ENCODE measurements at regions not wholly inside any gene's neighbourhood (a gene's known extent, or its start where the extent isn't known, plus 50 kb on each side); places are given as distances from the start of the nearest gene placed in this dataset.
"Not testable (repeated sequence)": the region's sequence is repeated elsewhere in the genome, so short reads cannot be mapped to it uniquely, and the experiment has no call there.

DNA sequence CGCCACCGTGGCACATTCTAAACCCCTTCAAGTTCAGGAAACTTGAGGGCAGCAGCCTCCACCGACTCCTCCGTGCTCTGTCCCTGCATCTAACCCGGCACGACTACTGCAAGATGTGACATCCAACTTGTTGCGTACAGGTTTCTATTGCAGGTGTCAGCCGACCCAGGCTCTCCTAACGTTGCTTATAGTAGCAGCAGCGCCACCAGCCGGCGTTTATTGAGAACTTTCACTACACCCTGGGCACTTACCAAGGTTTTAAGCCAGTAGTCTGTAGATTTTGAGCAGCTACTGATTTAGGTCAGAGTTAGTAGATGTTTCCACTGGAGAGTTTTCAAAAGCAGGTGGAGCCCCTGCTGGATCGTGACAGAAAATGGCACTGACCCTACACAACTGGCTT is 200.6 kb upstream of the PRKX start:
- H3K27me3 ChIP-seq; H3K4me3 ChIP-seq; H3K27ac ChIP-seq (replicated peaks in 1 of 4); H3K9me3 ChIP-seq; H3K36me3 ChIP-seq; H3K4me1 ChIP-seq; DNase-seq (ENCODE audit: extremely low spot score); intact Hi-C loops (cut with DNase I): not testable (repeated sequence)
- no CpG with 5 or more reads among the region's 13 CpGs for WGBS

DNA sequence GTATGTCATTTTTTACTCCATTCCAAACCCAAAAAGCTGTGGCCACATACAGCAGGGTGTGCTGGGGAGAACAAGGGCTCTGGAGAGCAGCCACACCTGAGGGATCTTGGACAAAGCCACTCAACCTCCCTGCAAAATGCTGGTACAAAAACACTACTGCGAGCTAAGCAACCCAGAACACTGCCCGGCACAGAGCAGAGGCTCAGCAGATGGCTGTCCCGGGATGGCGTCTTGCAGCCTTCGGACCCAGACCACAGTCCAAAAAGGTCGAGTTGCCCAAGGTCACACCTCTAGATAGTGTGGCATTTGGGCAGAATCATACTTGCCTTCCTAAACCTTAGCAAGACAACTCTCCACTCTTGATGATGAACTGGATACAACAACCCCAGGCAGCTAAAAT is 197.6 kb upstream of the PRKX start:
- DNase-seq (ENCODE audit: extremely low spot score); H3K9me3 ChIP-seq; H3K4me1 ChIP-seq; H3K27me3 ChIP-seq; H3K27ac ChIP-seq (replicated peaks in 1 of 4); H3K36me3 ChIP-seq; H3K4me3 ChIP-seq; intact Hi-C loops (cut with DNase I): not testable (repeated sequence)
- no CpG with 5 or more reads among the region's 6 CpGs for WGBS

DNA sequence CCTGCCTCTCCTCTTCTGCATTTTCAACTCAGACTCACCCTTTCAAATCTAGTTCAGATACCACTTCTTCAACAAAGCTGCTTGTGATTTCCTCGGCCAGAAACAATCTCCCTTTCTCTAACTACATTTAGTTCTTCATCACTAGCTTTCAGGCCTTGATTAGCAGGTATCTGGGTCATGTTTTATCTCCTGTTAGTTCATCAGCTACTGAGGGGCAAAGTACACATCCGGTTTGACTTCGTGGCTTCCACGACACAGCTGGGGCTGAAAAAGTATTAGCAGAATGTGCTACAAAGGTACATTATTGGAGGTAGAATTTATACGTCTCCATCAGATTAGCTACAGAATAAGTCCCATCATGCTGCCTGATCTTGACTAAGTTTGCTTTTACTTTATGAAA is 197.2 kb upstream of the PRKX start:
- DNase-seq (ENCODE audit: extremely low spot score); H3K27ac ChIP-seq (replicated peaks in 1 of 4); H3K9me3 ChIP-seq; H3K4me3 ChIP-seq; H3K4me1 ChIP-seq; intact Hi-C loops (cut with DNase I); H3K36me3 ChIP-seq; H3K27me3 ChIP-seq: not testable (repeated sequence)
- no CpG with 5 or more reads among the region's 5 CpGs for WGBS

DNA sequence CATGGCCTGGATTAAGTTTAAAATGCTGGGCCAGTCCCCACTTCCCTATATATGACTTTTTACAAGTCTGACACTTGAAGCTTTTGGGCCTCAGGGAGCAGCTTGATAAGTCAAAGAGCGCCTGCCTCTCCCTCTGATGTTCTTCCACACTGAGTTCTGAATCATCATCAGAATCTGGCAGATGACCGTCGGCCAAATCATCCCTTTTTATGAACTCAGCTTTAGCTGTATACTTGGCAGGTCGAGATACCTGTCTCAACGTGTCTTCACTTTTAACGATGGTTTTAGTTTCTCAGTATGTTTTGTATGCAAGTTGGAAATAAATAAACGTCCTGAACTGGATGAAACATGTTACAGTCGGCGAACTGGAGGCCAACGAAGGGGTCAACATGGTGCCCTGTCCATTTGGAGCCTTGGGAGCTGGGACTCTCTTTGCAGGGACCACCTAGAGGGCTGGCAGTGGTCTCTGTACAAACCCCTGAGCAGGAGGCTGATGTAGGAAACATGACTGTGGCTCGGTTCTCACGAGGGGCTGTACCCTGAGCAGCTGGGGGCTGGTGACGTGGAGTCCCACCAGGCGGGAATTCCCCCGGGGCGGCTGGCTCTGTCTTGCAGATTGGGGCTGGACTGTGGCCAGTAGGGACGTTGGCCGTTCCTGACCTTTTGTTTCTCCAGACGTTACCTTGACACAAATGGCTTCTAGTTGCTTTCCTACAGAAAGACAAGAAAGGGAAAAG is 192.2 kb upstream of the PRKX start:
- H3K9me3 ChIP-seq; H3K4me3 ChIP-seq; H3K27ac ChIP-seq (replicated peaks in 1 of 4); H3K36me3 ChIP-seq; DNase-seq (ENCODE audit: extremely low spot score); intact Hi-C loops (cut with DNase I); H3K4me1 ChIP-seq; H3K27me3 ChIP-seq: not testable (repeated sequence)
- no CpG with 5 or more reads among the region's 19 CpGs for WGBS

DNA sequence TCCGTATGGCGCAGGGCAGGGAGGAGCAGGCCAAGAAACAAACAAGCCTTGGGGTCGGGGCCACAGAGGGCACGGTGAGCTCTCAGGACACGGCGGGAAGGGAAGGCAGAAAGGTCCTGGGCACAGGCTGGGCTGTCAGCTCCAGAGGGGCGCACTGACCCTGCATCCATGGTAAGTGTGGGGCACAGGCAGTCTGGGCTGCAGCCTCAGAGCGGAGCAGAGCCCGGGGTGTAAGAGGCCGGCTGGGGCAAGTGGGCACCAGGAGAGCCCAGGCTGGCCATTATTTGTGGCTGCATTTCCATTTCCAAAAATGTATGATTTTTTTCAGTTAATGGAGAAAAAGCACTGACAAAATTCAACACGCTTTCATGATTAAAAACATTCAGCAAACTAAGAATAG is 188.8 kb upstream of the PRKX start:
- DNase-seq (ENCODE audit: extremely low spot score); H3K4me1 ChIP-seq; H3K27me3 ChIP-seq; H3K4me3 ChIP-seq; H3K9me3 ChIP-seq; H3K27ac ChIP-seq (replicated peaks in 1 of 4); intact Hi-C loops (cut with DNase I); H3K36me3 ChIP-seq: not testable (repeated sequence)
- WGBS = 100% methylated on average over 1 of the region's 11 CpGs

DNA sequence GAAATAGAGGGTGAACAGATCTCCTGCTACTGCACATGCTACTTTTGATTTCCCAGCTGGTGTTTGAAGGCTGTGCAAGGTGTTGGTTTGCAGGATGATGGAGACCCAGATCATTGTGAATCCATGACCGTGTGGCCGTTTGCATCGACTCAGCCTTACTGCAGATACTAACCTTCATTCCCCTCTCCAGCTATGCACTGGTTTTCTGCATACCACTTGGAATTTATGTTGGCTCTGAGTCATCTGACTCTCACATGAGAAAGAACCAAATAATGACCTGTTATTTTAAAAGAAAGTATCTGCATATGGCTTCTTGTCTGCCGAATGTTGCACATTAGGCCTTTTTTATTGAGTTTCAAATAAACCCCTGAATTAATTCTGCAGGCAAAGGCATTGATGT is 183.3 kb upstream of the PRKX start:
- H3K4me3 ChIP-seq; DNase-seq (ENCODE audit: extremely low spot score); H3K9me3 ChIP-seq; H3K4me1 ChIP-seq; H3K27ac ChIP-seq (replicated peaks in 1 of 4); H3K27me3 ChIP-seq; intact Hi-C loops (cut with DNase I); H3K36me3 ChIP-seq: not testable (repeated sequence)
- WGBS = no CpG with 5 or more reads among the region's 4 CpGs

DNA sequence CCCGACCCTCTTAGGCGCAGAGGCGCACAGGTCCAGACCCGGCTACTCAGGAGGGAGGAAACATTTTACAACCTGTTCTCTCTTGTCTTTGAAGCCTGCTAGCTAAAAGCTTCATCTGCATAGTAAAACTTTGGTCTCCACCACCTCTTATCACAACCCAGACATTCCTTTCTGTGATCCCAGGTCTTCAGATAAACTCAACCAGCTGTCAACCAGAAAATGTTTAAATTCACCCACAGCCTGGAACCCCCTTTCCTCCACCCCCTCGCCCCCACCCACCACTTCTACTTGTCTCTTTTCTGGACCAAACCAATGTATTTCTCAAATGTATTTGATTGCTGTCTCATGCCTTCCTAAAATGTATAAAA is 169.1 kb upstream of the PRKX start:
- DNase-seq (ENCODE audit: extremely low spot score); H3K36me3 ChIP-seq; H3K4me1 ChIP-seq; H3K27me3 ChIP-seq; H3K9me3 ChIP-seq; H3K4me3 ChIP-seq; H3K27ac ChIP-seq (replicated peaks in 1 of 4); intact Hi-C loops (cut with DNase I): not testable (repeated sequence)
- 50% methylated on average over 1 of the region's 5 CpGs for WGBS

DNA sequence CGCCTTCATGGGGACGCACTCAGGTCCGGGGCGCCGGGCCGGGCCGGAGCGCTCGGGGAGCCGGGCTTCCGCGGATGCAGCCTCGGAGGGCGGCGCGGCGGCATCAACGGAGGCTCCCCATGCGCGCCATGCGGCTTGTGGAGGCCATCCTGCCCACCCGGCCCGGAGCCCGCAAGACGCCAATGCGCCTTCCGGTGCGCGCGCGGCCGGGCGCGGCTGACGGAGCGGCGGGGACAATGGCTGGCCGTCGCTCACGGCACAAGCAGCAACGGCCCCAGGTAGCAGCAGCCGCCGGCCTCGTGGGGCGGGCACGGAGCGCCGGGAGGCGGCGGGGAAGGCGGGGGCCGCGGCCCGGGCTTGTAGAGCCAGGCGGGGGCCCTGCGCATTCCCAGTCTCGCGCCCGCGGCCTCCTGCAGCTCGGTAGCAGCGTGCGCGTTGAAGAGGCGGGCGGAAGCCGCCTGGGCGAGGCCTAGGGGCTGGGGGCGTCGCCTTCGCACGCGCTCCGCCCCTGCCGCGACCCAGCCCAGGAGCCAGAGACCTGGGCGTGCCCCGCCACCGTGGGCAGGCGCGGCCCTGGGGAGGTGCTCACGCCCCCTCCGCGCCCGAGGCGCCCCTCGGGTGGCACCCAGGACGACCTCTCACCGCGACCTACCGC is 168.6 kb upstream of the PRKX start:
- H3K27ac ChIP-seq (replicated peaks in 1 of 4); intact Hi-C loops (cut with DNase I); H3K4me3 ChIP-seq; H3K27me3 ChIP-seq; H3K9me3 ChIP-seq; H3K4me1 ChIP-seq; H3K36me3 ChIP-seq; DNase-seq (ENCODE audit: extremely low spot score): not testable (repeated sequence)
- WGBS = no CpG with 5 or more reads among the region's 91 CpGs

DNA sequence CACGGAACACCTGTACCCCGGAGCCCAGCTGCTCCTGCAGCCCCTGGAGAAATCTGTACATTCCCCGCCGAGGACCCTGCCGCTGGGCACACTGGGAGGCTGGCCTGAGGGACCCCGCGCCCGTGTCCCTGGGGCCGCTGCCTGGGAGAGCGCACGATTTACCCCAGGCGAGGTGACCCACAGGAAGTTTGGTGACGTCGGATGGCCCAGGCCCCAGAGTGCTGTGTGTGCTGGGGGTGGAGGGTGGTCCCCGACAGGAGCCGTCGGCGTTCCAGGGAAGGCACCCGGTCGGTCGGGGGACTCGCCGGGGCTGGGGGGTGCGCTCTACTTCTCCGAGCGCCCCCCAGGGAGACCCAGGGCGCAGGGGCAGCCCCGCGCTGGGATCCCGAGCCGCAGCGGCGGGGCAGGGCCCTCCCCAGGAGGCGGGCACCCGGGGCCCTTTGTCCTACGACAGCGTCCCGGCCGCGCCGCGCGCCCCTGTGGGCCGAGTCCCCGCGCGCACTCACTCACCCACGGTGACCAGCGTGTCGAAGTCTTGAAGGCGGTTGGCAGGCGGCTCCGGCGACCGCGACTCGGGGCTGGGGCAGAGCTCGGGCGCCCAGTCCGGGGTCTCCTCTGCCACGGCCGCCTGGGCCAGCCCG is 167.9 kb upstream of the PRKX start:
- H3K27me3 ChIP-seq; H3K9me3 ChIP-seq; H3K27ac ChIP-seq (replicated peaks in 1 of 4); H3K4me1 ChIP-seq; H3K4me3 ChIP-seq; intact Hi-C loops (cut with DNase I); DNase-seq (ENCODE audit: extremely low spot score); H3K36me3 ChIP-seq: not testable (repeated sequence)
- WGBS = no CpG with 5 or more reads among the region's 63 CpGs

DNA sequence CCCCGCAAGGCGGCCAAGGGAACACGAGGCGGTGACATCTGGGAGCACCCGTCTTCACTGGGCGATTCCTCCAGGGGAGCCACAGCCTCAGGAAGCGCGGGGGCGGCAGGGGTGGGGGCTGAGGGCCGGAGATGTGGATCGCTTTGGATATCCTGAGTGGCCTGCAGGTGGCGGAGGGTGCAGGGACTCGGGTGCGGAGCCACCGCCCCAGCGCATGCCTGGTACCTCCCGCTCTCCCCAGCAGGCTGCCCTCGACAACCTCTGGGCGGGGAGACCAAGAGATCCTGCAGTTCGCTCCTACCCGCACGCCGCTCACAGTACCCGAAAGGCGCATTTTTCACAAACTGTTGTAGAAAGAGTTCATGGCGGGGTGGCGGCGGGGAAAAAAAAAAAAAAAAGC is 162.9 kb upstream of the PRKX start:
- H3K4me3 ChIP-seq; DNase-seq (ENCODE audit: extremely low spot score); H3K9me3 ChIP-seq; H3K27me3 ChIP-seq; intact Hi-C loops (cut with DNase I); H3K36me3 ChIP-seq; H3K4me1 ChIP-seq; H3K27ac ChIP-seq (replicated peaks in 1 of 4): not testable (repeated sequence)
- no CpG with 5 or more reads among the region's 28 CpGs for WGBS

DNA sequence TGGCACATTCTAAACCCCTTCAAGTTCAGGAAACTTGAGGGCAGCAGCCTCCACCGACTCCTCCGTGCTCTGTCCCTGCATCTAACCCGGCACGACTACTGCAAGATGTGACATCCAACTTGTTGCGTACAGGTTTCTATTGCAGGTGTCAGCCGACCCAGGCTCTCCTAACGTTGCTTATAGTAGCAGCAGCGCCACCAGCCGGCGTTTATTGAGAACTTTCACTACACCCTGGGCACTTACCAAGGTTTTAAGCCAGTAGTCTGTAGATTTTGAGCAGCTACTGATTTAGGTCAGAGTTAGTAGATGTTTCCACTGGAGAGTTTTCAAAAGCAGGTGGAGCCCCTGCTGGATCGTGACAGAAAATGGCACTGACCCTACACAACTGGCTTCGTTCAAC is 162.2 kb upstream of the PRKX start:
- intact Hi-C loops (cut with DNase I); H3K36me3 ChIP-seq; H3K9me3 ChIP-seq; DNase-seq (ENCODE audit: extremely low spot score); H3K4me1 ChIP-seq; H3K4me3 ChIP-seq; H3K27me3 ChIP-seq; H3K27ac ChIP-seq (replicated peaks in 1 of 4): not testable (repeated sequence)
- no CpG with 5 or more reads among the region's 12 CpGs for WGBS

DNA sequence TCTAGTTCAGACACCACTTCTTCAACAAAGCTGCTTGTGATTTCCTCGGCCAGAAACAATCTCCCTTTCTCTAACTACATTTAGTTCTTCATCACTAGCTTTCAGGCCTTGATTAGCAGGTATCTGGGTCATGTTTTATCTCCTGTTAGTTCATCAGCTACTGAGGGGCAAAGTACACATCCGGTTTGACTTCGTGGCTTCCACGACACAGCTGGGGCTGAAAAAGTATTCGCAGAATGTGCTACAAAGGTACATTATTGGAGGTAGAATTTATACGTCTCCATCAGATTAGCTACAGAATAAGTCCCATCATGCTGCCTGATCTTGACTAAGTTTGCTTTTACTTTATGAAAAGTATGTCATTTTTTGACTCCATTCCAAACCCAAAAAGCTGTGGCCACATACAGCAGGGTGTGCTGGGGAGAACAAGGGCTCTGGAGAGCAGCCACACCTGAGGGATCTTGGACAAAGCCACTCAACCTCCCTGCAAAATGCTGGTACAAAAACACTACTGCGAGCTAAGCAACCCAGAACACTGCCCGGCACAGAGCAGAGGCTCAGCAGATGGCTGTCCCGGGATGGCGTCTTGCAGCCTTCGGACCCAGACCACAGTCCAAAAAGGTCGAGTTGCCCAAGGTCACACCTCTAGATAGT is 158.9 kb upstream of the PRKX start:
- H3K4me1 ChIP-seq; DNase-seq (ENCODE audit: extremely low spot score); H3K9me3 ChIP-seq; H3K36me3 ChIP-seq; H3K4me3 ChIP-seq; H3K27ac ChIP-seq (replicated peaks in 1 of 4); H3K27me3 ChIP-seq; intact Hi-C loops (cut with DNase I): not testable (repeated sequence)
- WGBS = 100% methylated on average over 3 of the region's 12 CpGs
